Limb (tissue), 2 donors: ENCODE measurements at regions not wholly inside any gene's neighbourhood (a gene's known extent, or its start where the extent isn't known, plus 50 kb on each side); places are given as distances from the start of the nearest gene placed in this dataset.

Source experiments
- DNase-seq, 2 donors: peaks; one replicate each; pipeline ENCODE4 v3.0.0-alpha.2; 2016; ENCODE audit errors: extremely low spot score in 2 of 2

DNA sequence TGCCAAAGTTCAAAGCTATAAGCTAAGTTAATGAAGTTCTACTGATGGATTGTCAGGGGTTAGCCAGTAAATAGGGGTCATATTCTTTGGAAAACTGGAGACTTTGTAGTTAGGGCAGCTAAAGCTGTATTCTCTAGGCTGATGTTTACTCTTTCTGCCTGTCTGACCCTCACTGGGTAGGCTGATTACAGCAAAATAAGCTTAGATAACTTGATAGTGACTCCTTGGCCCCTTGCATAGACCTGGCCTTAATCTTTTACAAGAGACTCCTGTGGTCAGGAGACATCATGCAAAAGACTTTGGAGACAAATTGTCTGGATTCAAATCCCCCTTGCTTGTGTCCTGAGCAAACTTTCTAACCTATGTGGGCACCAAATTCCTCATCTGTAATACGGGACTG, 314.4 kb upstream of the MSX2 start:
- no peak for DNase-seq

GRCh38 chr5:174410716-174411478, 313.5 kb upstream of the MSX2 start:
- DNase-seq: no peak

DNA sequence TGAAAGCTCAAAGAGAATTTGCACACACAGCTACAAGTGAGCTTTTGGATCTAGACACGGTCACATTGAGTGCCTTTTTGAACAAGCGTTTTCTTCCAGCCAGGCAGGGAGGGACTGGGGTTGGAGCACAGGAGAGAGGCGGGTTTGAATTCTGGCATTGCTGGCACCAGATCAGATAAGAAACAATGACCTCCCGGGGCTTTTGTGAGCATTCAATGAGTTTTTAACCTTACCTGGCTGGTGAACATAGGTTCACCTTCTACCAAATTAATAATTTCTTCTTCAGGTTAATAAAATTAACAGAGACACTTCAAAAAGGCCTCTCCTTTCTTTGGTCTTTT, 312.9 kb upstream of the MSX2 start:
- no peak for DNase-seq

- no peak for DNase-seq
These were observed 312.0 kb upstream of the MSX2 start for GRCh38 chr5:174412374-174412773.

DNA sequence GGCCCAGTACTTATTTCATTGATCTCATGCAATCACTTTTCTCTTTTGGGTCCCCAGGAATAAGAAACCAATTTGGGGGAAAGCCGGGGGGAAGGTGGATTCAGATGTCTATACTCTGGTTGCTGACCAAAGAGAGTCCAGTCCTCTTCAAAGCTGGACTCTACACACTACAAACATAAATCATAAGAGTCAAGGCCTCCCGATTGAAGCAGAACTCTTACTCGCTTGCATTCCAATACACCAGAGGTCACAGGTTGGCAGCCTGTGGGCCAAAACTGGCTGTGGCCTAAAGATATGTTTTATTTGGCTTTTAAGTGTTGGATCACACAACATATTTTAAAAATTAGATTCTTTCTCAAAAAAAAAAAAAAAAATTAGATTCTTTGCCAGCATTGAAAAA, 311.4 kb upstream of the MSX2 start:
- no peak for DNase-seq

DNA sequence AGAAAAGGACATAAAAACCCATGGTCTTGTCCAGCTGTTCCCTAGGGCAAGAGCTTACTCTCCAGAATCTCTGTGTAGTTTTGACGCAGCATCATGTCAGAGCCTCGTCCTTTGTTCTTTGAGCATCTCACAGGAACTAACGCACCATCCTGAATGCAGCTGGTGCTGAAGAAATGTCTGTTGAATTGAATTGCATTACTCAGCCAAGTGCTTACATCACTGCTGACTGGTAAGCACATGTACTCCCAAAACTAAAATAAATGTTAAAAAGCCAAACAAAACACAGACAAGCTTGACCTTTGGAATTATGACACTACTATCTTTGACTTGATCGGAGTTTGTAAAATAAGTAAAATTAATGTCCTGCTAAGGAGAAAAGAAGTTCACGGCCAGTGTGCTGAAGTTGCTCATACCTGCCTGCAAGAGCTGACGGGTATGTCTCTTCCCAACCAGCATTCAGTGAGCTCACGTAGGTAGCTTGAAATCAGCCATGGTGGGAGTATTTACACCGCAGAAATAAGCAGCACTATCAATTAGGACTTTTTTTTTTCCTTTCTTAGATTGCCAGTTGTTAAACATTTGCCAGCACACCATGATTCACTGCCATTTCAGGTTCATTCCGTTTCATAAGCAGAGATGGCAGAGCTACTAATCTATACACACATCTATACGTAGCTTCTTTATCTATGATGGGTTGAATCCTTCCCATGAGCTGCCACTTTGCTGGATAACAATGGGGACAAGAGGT, 310.6 kb upstream of the MSX2 start:
- DNase-seq: peak in 1 of 2 donors; percentile 23

GRCh38 chr5:174414315-174414710, 310.1 kb upstream of the MSX2 start:
- DNase-seq: no peak

DNA sequence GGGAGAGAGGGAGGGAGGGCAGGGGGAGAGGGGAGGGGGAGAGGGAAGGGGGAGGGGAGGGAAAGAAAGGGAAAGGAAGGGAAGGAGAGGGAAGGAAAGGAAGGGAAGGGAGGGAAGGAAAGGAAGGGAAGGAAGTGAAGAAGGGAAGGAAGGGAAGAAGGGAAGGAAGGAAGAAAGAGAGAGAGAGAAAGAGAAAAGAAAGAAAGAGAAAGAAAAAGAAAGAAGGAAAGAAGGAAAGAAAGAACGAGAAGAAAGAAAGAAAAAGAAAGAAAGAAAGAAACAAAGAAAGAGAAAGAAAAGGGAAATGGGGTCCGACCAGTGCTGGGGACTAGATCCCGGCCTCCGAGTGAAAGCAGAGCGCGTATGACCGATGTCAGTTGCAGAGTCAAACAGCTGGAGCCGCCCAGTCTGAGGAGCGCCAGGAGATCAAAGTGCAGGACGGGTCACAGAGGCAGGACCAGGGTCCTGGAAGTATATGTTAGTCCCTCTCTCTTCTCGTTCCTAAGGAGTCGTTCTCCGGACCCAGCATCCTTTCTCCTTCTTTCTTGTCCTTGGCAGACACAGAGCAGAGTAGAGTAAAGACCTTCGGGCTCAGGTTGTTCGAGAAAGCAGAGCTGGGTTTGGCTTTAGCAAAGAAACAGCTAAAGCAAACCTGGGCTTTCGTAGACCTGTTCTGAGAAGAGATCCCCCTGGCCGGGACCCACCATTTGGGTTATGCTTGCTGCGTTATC, 305.4 kb upstream of the MSX2 start:
- no peak for DNase-seq

- peak; percentile 88 to 95 for DNase-seq
These were observed 304.7 kb upstream of the MSX2 start for GRCh38 chr5:174419540-174420132.

GRCh38 chr5:174420651-174421407, 303.6 kb upstream of the MSX2 start:
- no peak for DNase-seq

GRCh38 chr5:174421408-174421805, 303.0 kb upstream of the MSX2 start:
- DNase-seq: no peak

- peak; percentile 47 to 61 for DNase-seq
These were observed 300.8 kb upstream of the MSX2 start for GRCh38 chr5:174423558-174423957.

- DNase-seq: no peak
These were observed 299.9 kb upstream of the MSX2 start for GRCh38 chr5:174424219-174425053.

- DNase-seq: no peak
These were observed 299.0 kb upstream of the MSX2 start for GRCh38 chr5:174425271-174425963.

- DNase-seq: no peak
These were observed 298.5 kb upstream of the MSX2 start for GRCh38 chr5:174425964-174426290.

- no peak for DNase-seq
These were observed 298.0 kb upstream of the MSX2 start for GRCh38 chr5:174426388-174426787.

- DNase-seq: no peak
These were observed 297.5 kb upstream of the MSX2 start for GRCh38 chr5:174426851-174427250.

DNA sequence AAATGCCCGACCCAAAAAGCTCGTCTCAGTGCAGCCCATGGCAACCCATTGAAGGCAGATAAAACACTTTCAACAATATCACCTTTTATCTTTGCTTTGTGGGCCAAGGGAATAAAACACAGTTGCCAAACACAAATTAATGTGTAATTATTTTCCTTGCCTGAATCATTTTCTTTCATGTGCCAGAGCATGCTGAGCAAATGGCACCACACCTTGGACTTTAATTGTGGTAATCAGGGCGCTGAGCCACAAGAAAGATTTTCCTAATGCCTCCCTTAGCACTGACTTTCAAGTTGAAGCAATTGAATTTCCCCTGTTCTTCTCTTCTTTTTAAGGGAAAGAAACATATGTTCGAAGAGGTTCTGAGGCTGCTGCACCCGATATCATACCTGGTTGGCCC, 297.1 kb upstream of the MSX2 start:
- DNase-seq: no peak

DNA sequence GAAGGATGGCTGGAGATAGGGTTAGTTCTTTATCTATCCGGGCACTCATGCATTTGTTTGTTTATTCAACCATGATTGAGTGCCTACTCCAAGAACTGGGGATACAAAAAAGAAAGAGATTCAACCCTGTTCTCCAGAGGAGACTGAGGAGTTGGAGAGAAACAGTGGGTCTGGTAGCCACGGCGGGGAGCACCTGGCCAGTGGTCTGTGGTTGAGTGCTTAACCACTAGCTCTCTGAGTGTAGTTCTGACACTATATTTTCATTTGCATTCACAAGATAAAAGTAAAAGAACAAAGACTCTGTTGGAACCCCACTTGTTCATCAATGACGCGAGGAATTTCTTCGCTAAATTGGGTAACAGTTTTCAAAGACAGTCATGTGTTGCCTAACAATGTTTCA, 295.5 kb upstream of the MSX2 start:
- DNase-seq: no peak

DNA sequence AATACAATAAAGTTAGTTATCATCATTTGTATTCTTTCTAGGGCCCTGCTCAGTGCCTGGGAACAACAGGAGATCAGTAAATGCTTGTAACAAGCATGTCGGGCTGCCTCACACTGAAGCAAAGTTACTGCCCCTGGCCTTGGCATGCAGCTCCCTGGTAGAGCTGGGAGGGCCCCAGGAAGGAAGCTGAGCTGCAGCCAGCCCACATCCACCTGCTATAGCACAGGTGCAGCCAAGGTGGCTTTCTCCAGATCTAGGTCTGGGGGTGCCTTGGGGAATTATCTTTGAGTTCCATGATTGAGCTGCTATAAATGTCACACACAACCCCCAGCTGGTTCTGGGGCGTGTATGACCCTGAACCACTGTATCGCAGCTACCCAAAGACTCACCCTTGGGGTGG, 293.4 kb upstream of the MSX2 start:
- no peak for DNase-seq
